Smooth muscle cell (in vitro differentiated cells): ENCODE measurements at regions not wholly inside any gene's neighbourhood (a gene's known extent, or its start where the extent isn't known, plus 50 kb on each side); places are given as distances from the start of the nearest gene placed in this dataset.

ENCODE experiments used
- DNase-seq: peaks from one replicate; lab custom pipeline; 2025; ENCODE audit not compliant: unreplicated experiment; lab: John Stamatoyannopoulos, UW
- H2AFZ ChIP-seq: fragments of 200-600 bp; sonication (generic); 2 replicates; pipeline ENCODE4 v1.6.0; 2016; ENCODE audit warnings: antibody characterized with exemption, low read depth, mild to moderate bottlenecking
- H3F3A ChIP-seq: fragments of 200-600 bp; sonication (generic); 2 replicates; pipeline ENCODE4 v1.6.0; 2017; ENCODE audit warnings: antibody characterized with exemption, low read depth
- H3K27ac ChIP-seq: fragments of 200-600 bp; sonication (generic); 2 replicates; pipeline ENCODE4 v1.5.1; 2016; ENCODE audit warnings: low read depth, mild to moderate bottlenecking
- H3K27me3 ChIP-seq: fragments of 200-600 bp; sonication (generic); 2 replicates; pipeline ENCODE4 v1.6.1; 2016; ENCODE audit warnings: low read depth, mild to moderate bottlenecking
- H3K36me3 ChIP-seq: fragments of 200-600 bp; sonication (generic); 2 replicates; pipeline ENCODE4 v1.5.1; 2016; ENCODE audit warnings: low read depth
- H3K4me1 ChIP-seq: fragments of 200-600 bp; sonication (generic); 2 replicates; pipeline ENCODE4 v1.5.1; 2016; ENCODE audit warnings: low read depth
- H3K4me2 ChIP-seq: fragments of 200-600 bp; sonication (generic); 2 replicates; pipeline ENCODE4 v1.6.0; 2016; ENCODE audit warnings: mild to moderate bottlenecking
- H3K4me3 ChIP-seq: fragments of 200-600 bp; sonication (generic); 2 replicates; pipeline ENCODE4 v1.5.1; 2016; ENCODE audit warnings: mild to moderate bottlenecking
- H3K79me2 ChIP-seq: fragments of 200-600 bp; sonication (generic); 2 replicates; pipeline ENCODE4 v1.6.0; 2016; ENCODE audit warnings: low read depth, mild to moderate bottlenecking
- H3K9ac ChIP-seq: fragments of 200-600 bp; sonication (generic); 2 replicates; pipeline ENCODE4 v1.6.0; 2016; ENCODE audit warnings: low read depth
- H3K9me3 ChIP-seq: fragments of 200-600 bp; sonication (generic); replicated peaks from 2 replicates; pipeline ENCODE4 v1.5.1; 2016; ENCODE audit warnings: low read depth
- H4K20me1 ChIP-seq: fragments of 200-600 bp; sonication (generic); 2 replicates; pipeline ENCODE4 v1.6.0; 2016; ENCODE audit warnings: low read depth
- CTCF ChIP-seq: fragments of 200-600 bp; sonication (generic); IDR thresholded peaks from 2 replicates; pipeline ENCODE4 v1.5.1; 2017; ENCODE audit warnings: borderline replicate concordance, mild to moderate bottlenecking, antibody characterized with exemption; ENCODE audit not compliant: insufficient read depth, poor library complexity, severe bottlenecking
- WGBS: methylation state at CpG from one replicate; pipeline ENCODE4 v1.1.7; 2016; ENCODE audit warnings: low lambda C conversion rate; 5-methylcytosine and 5-hydroxymethylcytosine counted together

- WGBS, result 89% methylated on average over 4 of the region's 4 CpGs
- TF ChIP-seq CTCF, result no peak
Observed at GRCh38 chr16:64539811-64540371, 582.0 kb downstream of the CDH11 start.

GRCh38 chr16:64534180-64534780 lies 587.6 kb downstream of the CDH11 start:
- no peaks in the 10 kb centered on the region for H3K79me2 ChIP-seq
- no peaks in the 10 kb centered on the region for H3K27me3 ChIP-seq
- no peaks in the 10 kb centered on the region for H3K36me3 ChIP-seq
- no peak overlapping the region for H3K4me2 ChIP-seq
- peaks cover 6% of the 10 kb centered on the region for H3K4me1 ChIP-seq
- H4K20me1 ChIP-seq, result no peaks in the 10 kb centered on the region
- H3F3A ChIP-seq, result no peaks in the 10 kb centered on the region
- peak overlapping the region; percentile 46 for H2AFZ ChIP-seq
- no peak overlapping the region for H3K4me3 ChIP-seq
- 51% methylated on average over 6 of the region's 6 CpGs for WGBS
- H3K27ac ChIP-seq, result no peak overlapping the region
- no peaks in the 10 kb centered on the region for H3K9me3 ChIP-seq
- TF ChIP-seq CTCF, result no peak
- no peak for DNase-seq
- H3K9ac ChIP-seq, result no peak overlapping the region

More at GRCh38 chr16:64539811-64540371, 582.0 kb downstream of the CDH11 start:
- H3K79me2 ChIP-seq, result no peaks in the 10 kb centered on the region
- no peaks in the 10 kb centered on the region for H3F3A ChIP-seq
- H3K27me3 ChIP-seq, result no peaks in the 10 kb centered on the region
- DNase-seq, result no peak
- no peak overlapping the region for H2AFZ ChIP-seq
- H3K4me2 ChIP-seq, result no peak overlapping the region
- H3K9me3 ChIP-seq, result no peaks in the 10 kb centered on the region
- H3K4me1 ChIP-seq, result no peaks in the 10 kb centered on the region
- no peaks in the 10 kb centered on the region for H3K36me3 ChIP-seq
- H4K20me1 ChIP-seq, result no peaks in the 10 kb centered on the region
- H3K27ac ChIP-seq, result no peak overlapping the region
- H3K4me3 ChIP-seq, result no peak overlapping the region
- no peak overlapping the region for H3K9ac ChIP-seq

- Histone ChIP-seq H3K27me3 (no peaks in the 10 kb centered on the region), H3K4me2 (no peak overlapping the region), H3K9me3 (no peaks in the 10 kb centered on the region), H3K4me3 (no peak overlapping the region), H3K9ac (no peak overlapping the region), H3K79me2 (no peaks in the 10 kb centered on the region), H3K36me3 (no peaks in the 10 kb centered on the region), H3K27ac (no peak overlapping the region), H3K4me1 (peaks cover 6% of the 10 kb centered on the region), H3F3A (no peaks in the 10 kb centered on the region), H2AFZ (peak overlapping the region; percentile 71), H4K20me1 (no peaks in the 10 kb centered on the region)
- no peak for DNase-seq
- no peak for TF ChIP-seq CTCF
- WGBS, result 94% methylated on average over 9 of the region's 9 CpGs
Observed at GRCh38 chr16:64532691-64533090, 589.2 kb downstream of the CDH11 start.

GRCh38 chr16:64532117-64532516 lies 589.7 kb downstream of the CDH11 start:
- Histone ChIP-seq H3F3A (no peaks in the 10 kb centered on the region), H3K79me2 (no peaks in the 10 kb centered on the region), H2AFZ (peak overlapping the region; percentile 71), H3K4me2 (peak overlapping the region; percentile 51), H3K9me3 (no peaks in the 10 kb centered on the region), H4K20me1 (no peaks in the 10 kb centered on the region), H3K9ac (no peak overlapping the region), H3K4me1 (peaks cover 6% of the 10 kb centered on the region), H3K36me3 (no peaks in the 10 kb centered on the region), H3K27ac (no peak overlapping the region), H3K4me3 (no peak overlapping the region), H3K27me3 (no peaks in the 10 kb centered on the region)
- 89% methylated on average over 3 of the region's 3 CpGs for WGBS
- no peak for DNase-seq
- no peak for TF ChIP-seq CTCF
